Fibroblast of villous mesenchyme (primary cell): ENCODE measurements at regions not wholly inside any gene's neighbourhood (a gene's known extent, or its start where the extent isn't known, plus 50 kb on each side); places are given as distances from the start of the nearest gene placed in this dataset.

Experiments
- DNase-seq: peaks from one replicate; pipeline ENCODE4 v3.0.0-alpha.2; 2010; ENCODE audit warnings: low read depth
- H3K4me3 ChIP-seq: 2 replicates; pipeline ENCODE4 v1.5.1; 2011; ENCODE audit warnings: low read depth, mild to moderate bottlenecking, low read length
- TF ChIP-seq, protein P1 (sequence below): IDR thresholded peaks from 2 replicates; pipeline ENCODE4 v1.5.1; 2012; ENCODE audit warnings: low read depth, mild to moderate bottlenecking, low read length; ENCODE audit not compliant: insufficient read depth

DNA sequence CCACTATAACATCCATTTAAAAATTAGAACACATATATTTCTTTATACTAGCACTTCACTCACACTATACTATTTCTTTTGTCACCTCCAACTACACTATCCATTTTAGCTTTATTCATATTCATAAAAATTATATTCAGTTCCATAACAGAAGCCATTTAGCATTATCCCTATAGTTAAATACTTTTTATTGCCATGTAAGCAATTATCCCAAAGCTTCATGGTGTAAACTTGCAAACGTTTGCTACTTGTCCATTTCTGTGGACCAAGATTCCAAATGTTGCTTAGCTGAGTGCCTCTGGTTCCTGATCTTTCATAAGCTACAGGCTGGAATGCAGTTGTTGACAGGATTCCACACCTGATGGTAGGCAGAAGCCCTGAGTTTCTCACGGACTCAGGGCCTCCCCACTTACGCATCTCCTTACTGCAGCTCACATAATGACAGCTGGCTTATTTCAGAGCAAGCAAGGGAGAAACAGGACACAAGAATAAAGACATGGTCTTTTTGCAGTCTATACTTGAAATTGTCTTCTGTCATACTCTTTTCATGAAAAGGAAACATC lies 1584.8 kb downstream of the SLITRK5 start:
- TF ChIP-seq, protein P1, sequence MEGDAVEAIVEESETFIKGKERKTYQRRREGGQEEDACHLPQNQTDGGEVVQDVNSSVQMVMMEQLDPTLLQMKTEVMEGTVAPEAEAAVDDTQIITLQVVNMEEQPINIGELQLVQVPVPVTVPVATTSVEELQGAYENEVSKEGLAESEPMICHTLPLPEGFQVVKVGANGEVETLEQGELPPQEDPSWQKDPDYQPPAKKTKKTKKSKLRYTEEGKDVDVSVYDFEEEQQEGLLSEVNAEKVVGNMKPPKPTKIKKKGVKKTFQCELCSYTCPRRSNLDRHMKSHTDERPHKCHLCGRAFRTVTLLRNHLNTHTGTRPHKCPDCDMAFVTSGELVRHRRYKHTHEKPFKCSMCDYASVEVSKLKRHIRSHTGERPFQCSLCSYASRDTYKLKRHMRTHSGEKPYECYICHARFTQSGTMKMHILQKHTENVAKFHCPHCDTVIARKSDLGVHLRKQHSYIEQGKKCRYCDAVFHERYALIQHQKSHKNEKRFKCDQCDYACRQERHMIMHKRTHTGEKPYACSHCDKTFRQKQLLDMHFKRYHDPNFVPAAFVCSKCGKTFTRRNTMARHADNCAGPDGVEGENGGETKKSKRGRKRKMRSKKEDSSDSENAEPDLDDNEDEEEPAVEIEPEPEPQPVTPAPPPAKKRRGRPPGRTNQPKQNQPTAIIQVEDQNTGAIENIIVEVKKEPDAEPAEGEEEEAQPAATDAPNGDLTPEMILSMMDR = no peak
- no peak for DNase-seq
- no peak overlapping the region for H3K4me3 ChIP-seq

DNA sequence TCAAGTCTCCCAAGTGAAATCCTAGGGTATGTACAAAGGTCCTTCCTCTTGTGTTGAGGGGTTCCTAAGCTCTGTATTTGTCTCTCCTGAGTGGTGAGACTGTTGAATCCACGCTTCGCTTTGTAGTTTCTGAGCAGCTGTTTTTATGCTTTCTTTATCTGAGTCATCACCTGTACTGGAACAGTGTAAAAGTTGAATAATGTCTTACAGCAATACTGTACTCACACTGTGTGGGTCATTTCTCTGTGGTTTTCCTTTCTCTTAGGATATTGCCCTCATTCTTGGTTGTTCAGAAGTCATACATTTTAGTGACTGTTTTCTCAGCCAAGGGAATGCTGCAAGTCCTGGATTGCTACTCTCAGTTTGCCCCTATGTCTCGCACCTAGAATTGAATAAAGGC lies 1596.6 kb downstream of the SLITRK5 start:
- TF ChIP-seq, protein P1 = no peak
- DNase-seq = no peak

DNA sequence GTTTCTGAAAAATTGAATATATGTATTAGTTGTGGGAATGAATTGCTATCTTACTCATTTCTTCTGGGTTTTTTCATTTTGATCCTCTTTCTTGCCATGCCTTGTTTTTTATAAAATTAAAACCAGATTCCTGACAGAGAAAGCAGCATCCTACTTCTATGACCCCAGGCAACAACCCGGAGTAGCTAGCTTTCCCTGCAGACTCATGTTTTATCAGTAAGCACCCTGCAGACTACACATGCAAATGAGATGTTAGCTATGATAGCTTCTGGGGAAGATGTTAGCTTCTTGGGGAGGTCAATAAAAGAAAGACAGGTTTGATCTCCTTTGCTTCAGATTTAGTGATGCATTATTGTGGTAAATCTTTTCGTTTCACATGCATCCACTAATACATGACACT lies 1598.6 kb downstream of the SLITRK5 start:
- no peak for DNase-seq
- H3K4me3 ChIP-seq = no peak overlapping the region
- TF ChIP-seq, protein P1 = no peak

More for the DNA sequence above, 1596.6 kb downstream of the SLITRK5 start:
- H3K4me3 ChIP-seq = no peak overlapping the region

DNA sequence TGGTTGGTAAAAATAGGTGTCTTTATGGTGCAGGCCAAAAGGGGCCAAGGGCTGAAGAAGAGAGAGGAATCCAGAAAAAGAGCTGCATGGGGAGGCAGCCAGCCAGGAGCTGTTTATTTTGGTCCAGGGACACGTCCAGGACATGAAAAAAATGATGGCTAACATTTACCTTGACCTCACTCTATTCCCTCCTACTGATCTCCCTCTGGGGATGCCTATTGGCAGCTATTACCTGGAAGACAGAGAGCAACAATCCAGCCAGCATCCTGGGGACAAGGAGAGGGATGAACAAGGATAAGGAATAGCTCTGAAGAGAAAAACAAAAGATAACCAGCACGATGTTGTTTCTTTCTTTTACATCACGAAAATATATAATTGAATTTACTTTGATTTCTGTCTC lies 1599.6 kb downstream of the SLITRK5 start:
- no peak overlapping the region for H3K4me3 ChIP-seq
- TF ChIP-seq, protein P1 = no peak
- no peak for DNase-seq

DNA sequence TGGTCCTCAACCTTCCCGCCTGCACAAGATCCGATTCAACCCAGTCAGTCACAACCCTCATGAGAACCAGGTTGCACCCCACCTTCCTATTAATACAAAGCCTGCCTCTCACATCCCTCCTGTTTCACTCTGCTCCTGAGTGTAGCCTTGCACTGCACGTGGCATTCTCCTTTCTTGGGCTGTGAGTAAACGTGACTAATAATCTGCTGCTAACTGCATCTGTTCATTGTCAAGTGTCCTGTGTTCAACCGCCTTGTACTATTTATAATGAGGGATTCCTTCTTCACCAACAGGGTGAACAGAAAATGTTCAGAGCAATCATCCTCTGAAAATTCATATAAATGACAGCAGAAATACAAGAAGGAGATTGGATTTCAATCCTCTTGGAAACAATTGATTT lies 1608.2 kb downstream of the SLITRK5 start:
- DNase-seq = no peak
- no peak overlapping the region for H3K4me3 ChIP-seq
- TF ChIP-seq, protein P1 = no peak

DNA sequence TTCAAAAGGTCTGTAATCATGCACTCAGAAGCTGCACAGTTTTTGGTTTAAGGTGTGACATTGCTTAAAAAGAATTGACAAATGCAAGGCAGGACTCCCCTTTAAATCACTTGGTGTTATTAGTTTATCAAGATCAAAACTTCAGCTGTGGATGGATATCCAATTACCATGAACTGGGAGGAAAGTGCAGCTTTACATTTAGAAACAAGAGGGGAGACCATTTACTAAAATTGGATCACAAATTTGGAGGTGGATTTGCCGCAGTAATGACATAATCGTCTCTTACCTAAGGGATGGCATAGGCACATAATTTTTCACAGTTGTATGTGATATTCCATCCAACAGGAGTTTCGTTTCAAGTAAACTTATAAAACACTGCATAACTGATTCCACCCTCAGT lies 1610.2 kb downstream of the SLITRK5 start:
- H3K4me3 ChIP-seq = no peak overlapping the region
- DNase-seq = no peak
- TF ChIP-seq, protein P1 = no peak

DNA sequence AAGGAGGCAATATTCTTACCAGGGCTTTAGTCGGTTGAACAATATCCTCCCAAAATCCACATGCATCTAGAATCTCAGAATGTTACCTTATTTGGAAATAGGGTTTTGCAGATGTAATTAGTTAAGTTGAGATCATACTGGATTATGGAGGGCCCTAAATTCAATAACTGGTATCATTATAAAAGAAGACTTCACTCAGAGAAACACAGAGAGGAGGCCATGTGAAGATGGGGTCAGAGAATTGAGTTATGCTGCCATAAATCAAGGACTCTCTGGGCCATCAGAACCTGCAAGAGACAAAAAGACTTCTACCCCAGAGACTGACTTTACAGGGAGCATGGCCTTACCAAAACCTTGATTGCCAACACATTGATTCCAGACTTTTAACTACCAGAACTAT lies 1611.1 kb downstream of the SLITRK5 start:
- DNase-seq = no peak
- TF ChIP-seq, protein P1 = no peak

More for the DNA sequence above, 1611.1 kb downstream of the SLITRK5 start:
- H3K4me3 ChIP-seq = no peak overlapping the region
